Mesothelial cell of epicardium (in vitro differentiated cells): ENCODE measurements at regions not wholly inside any gene's neighbourhood (a gene's known extent, or its start where the extent isn't known, plus 50 kb on each side); places are given as distances from the start of the nearest gene placed in this dataset.
"Not testable (repeated sequence)": the region's sequence is repeated elsewhere in the genome, so short reads cannot be mapped to it uniquely, and the experiment has no call there.

Experiments used
- DNase-seq, 2 experiments: peaks; one replicate each; pipeline ENCODE4 v3.0.0; 2021; ENCODE audit warnings: low spot score in 2 of 2; ENCODE audit not compliant: unreplicated experiment in 2 of 2
- H3K27ac Mint-ChIP-seq: 2 replicates; pipeline ENCODE4 v1.8.0; 2021; ENCODE audit warnings: mixed read lengths
- H3K27me3 Mint-ChIP-seq: 2 replicates; pipeline ENCODE4 v1.8.0; 2021; ENCODE audit warnings: low read depth, mixed read lengths
- H3K36me3 Mint-ChIP-seq: 2 replicates; pipeline ENCODE4 v1.8.0; 2021; ENCODE audit warnings: mixed read lengths
- H3K4me1 Mint-ChIP-seq: 2 replicates; pipeline ENCODE4 v1.8.0; 2021; ENCODE audit warnings: mixed read lengths
- H3K4me3 Mint-ChIP-seq: 2 replicates; pipeline ENCODE4 v1.8.0; 2021; ENCODE audit warnings: mild to moderate bottlenecking, moderate library complexity, mixed read lengths
- H3K9me3 Mint-ChIP-seq: 2 replicates; pipeline ENCODE4 v1.8.0; 2021; ENCODE audit warnings: mixed read lengths
- CTCF ChIP-seq: fragments of 200-600 bp; sonication (generic); IDR thresholded peaks from one replicate; pipeline ENCODE4 v1.5.0; 2021; ENCODE audit warnings: antibody characterized with exemption; ENCODE audit not compliant: unreplicated experiment

GRCh38 chr5:50580506-50580905 is 85.9 kb upstream of the PARP8 start:
- no peaks in the 10 kb centered on the region for H3K36me3 Mint-ChIP-seq
- H3K9me3 Mint-ChIP-seq = peaks cover 10% of the 10 kb centered on the region
- no peak for TF ChIP-seq CTCF
- no peaks in the 10 kb centered on the region for H3K27me3 Mint-ChIP-seq
- peaks cover 6% of the 10 kb centered on the region for H3K4me1 Mint-ChIP-seq
- no peak overlapping the region for H3K27ac Mint-ChIP-seq
- DNase-seq = no peak
- H3K4me3 Mint-ChIP-seq = no peak overlapping the region

GRCh38 chr5:50581845-50582244 is 84.6 kb upstream of the PARP8 start:
- not testable (repeated sequence) for H3K9me3 Mint-ChIP-seq, H3K27me3 Mint-ChIP-seq, H3K4me1 Mint-ChIP-seq, H3K36me3 Mint-ChIP-seq, DNase-seq, H3K27ac Mint-ChIP-seq, H3K4me3 Mint-ChIP-seq

- Mint-ChIP-seq H3K27me3 (no peaks in the 10 kb centered on the region), H3K4me3 (no peak overlapping the region), H3K4me1 (peaks cover 11% of the 10 kb centered on the region), H3K9me3 (peaks cover 10% of the 10 kb centered on the region), H3K27ac (no peak overlapping the region), H3K36me3 (no peaks in the 10 kb centered on the region)
- TF ChIP-seq CTCF = no peak
- DNase-seq = no peak
Measured at GRCh38 chr5:50582699-50583098, 83.7 kb upstream of the PARP8 start.

- Mint-ChIP-seq H3K27ac (no peak overlapping the region), H3K27me3 (no peaks in the 10 kb centered on the region), H3K36me3 (no peaks in the 10 kb centered on the region), H3K4me1 (peaks cover 20% of the 10 kb centered on the region), H3K9me3 (peaks cover 10% of the 10 kb centered on the region), H3K4me3 (no peak overlapping the region)
- no peak for DNase-seq
- no peak for TF ChIP-seq CTCF
Measured at GRCh38 chr5:50583621-50584020, 82.8 kb upstream of the PARP8 start.

- DNase-seq, H3K36me3 Mint-ChIP-seq, H3K9me3 Mint-ChIP-seq, H3K27me3 Mint-ChIP-seq: not testable (repeated sequence)
- H3K4me3 Mint-ChIP-seq = peak overlapping the region; percentile 53
- peak overlapping the region; percentile 81 for H3K27ac Mint-ChIP-seq
- peaks cover 42% of the 10 kb centered on the region for H3K4me1 Mint-ChIP-seq
Measured at GRCh38 chr5:50588471-50588870, 78.0 kb upstream of the PARP8 start.

- DNase-seq, H3K36me3 Mint-ChIP-seq, H3K27ac Mint-ChIP-seq, H3K4me3 Mint-ChIP-seq, H3K27me3 Mint-ChIP-seq, H3K9me3 Mint-ChIP-seq: not testable (repeated sequence)
- peaks cover 45% of the 10 kb centered on the region for H3K4me1 Mint-ChIP-seq
Measured at GRCh38 chr5:50590444-50591189, 75.8 kb upstream of the PARP8 start.

GRCh38 chr5:50591338-50591737 is 75.1 kb upstream of the PARP8 start:
- H3K4me3 Mint-ChIP-seq, H3K9me3 Mint-ChIP-seq, H3K27me3 Mint-ChIP-seq, DNase-seq, H3K36me3 Mint-ChIP-seq, H3K27ac Mint-ChIP-seq: not testable (repeated sequence)
- H3K4me1 Mint-ChIP-seq = peaks cover 45% of the 10 kb centered on the region

- Mint-ChIP-seq H3K9me3 (no peaks in the 10 kb centered on the region), H3K27ac (no peak overlapping the region), H3K27me3 (no peaks in the 10 kb centered on the region), H3K36me3 (no peaks in the 10 kb centered on the region), H3K4me1 (peaks cover 27% of the 10 kb centered on the region), H3K4me3 (no peak overlapping the region)
- DNase-seq = no peak
- no peak for TF ChIP-seq CTCF
Measured at GRCh38 chr5:50593681-50594080, 72.8 kb upstream of the PARP8 start.
